SK-N-SH (cell line): ENCODE measurements at regions not wholly inside any gene's neighbourhood (a gene's known extent, or its start where the extent isn't known, plus 50 kb on each side); places are given as distances from the start of the nearest gene placed in this dataset.

Experiments
- EP300 ChIP-seq, 2 experiments: IDR thresholded peaks; 2 replicates each; pipeline versions ENCODE4 v1.4.0 to v1.6.1; 2012; ENCODE audit warnings: borderline replicate concordance in 1 of 2, low read depth in 1 of 2, low read length in 1 of 2
- POLR2AphosphoS5 ChIP-seq: IDR thresholded peaks from 2 replicates; pipeline ENCODE4 v1.6.1; 2012; ENCODE audit warnings: low read depth, low read length
- SIN3A ChIP-seq: IDR thresholded peaks from 2 replicates; pipeline ENCODE4 v1.6.1; 2012; ENCODE audit warnings: low read depth, mild to moderate bottlenecking, low read length, moderate library complexity, borderline replicate concordance
- TF ChIP-seq, protein P1 (sequence below): fragments of 200-600 bp; sonication (generic); IDR thresholded peaks from 2 replicates; pipeline ENCODE4 v1.6.1; 2017; ENCODE audit warnings: antibody characterized with exemption, mild to moderate bottlenecking, moderate library complexity

DNA sequence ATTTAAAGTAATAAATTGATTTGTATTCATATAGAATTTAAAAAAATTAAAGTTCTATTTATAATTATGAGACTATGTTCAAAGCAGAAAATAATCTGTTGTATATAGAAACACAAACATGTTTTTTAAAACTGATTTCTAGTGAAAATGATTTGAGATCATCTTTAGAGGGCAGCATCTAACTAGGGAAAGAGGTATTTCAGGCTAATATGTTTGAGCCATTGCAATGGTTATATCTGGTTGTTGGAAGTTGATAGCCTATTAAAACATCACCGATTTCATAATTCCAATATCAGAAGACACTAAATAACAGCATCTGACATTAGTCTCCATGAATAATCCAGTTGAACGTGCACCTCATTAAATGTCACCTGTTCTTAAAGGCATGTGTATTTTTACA, 79.8 kb upstream of the SLITRK6 start:
- TF ChIP-seq, protein P1, sequence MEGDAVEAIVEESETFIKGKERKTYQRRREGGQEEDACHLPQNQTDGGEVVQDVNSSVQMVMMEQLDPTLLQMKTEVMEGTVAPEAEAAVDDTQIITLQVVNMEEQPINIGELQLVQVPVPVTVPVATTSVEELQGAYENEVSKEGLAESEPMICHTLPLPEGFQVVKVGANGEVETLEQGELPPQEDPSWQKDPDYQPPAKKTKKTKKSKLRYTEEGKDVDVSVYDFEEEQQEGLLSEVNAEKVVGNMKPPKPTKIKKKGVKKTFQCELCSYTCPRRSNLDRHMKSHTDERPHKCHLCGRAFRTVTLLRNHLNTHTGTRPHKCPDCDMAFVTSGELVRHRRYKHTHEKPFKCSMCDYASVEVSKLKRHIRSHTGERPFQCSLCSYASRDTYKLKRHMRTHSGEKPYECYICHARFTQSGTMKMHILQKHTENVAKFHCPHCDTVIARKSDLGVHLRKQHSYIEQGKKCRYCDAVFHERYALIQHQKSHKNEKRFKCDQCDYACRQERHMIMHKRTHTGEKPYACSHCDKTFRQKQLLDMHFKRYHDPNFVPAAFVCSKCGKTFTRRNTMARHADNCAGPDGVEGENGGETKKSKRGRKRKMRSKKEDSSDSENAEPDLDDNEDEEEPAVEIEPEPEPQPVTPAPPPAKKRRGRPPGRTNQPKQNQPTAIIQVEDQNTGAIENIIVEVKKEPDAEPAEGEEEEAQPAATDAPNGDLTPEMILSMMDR = no peak
- TF ChIP-seq EP300 (IDR thresholded peaks at IDR 0.05; ENCODE audit: borderline replicate concordance in 1 of 2, low read depth in 1 of 2, low read length in 1 of 2) = no peak
- no peak for TF ChIP-seq SIN3A
- no peak for TF ChIP-seq POLR2AphosphoS5
